ENCODE measurements at regions not wholly inside any gene's neighbourhood (a gene's known extent, or its start where the extent isn't known, plus 50 kb on each side); places are given as distances from the start of the nearest gene placed in this dataset.

- H3K4me2 ChIP-seq (ENCODE audit: insufficient read depth, low read length): no peak overlapping the region
- TF ChIP-seq CTCF (IDR thresholded peaks at IDR 0.05; ENCODE audit: extremely low read depth, low read depth, low read length): no peak
- H3K4me1 ChIP-seq (ENCODE audit: insufficient read depth, low read length): no peaks in the 10 kb centered on the region
- no peak for DNase-seq (ENCODE audit: insufficient read length, low spot score, missing footprints)
- no peaks in the 10 kb centered on the region for H3K9me3 ChIP-seq (ENCODE audit: low read depth, low read length)
- H4K20me1 ChIP-seq (ENCODE audit: insufficient read depth, low read length): no peaks in the 10 kb centered on the region
- H3K4me3 ChIP-seq (ENCODE audit: insufficient read depth, low read length): no peak overlapping the region
- peaks cover 9% of the 10 kb centered on the region for H3K36me3 ChIP-seq (ENCODE audit: insufficient read depth, low read length)
- no peak overlapping the region for H2AFZ ChIP-seq (ENCODE audit: low read length)
- no peak overlapping the region for H3K27ac ChIP-seq (ENCODE audit: low read depth, low read length)
- no peaks in the 10 kb centered on the region for H3K79me2 ChIP-seq (ENCODE audit: insufficient read depth, low read length)
- no peaks in the 10 kb centered on the region for H3K27me3 ChIP-seq (ENCODE audit: insufficient read depth, low read length)
These were observed 89.8 kb downstream of the KPNA2 start for GRCh38 chr17:68125111-68125870.

GRCh38 chr17:68127914-68128313 lies 92.4 kb downstream of the KPNA2 start:
- H3K4me3 ChIP-seq (ENCODE audit: insufficient read depth, low read length): no peak overlapping the region
- H3K4me2 ChIP-seq (ENCODE audit: insufficient read depth, low read length): no peak overlapping the region
- no peaks in the 10 kb centered on the region for H3K9me3 ChIP-seq (ENCODE audit: low read depth, low read length)
- H3K27me3 ChIP-seq (ENCODE audit: insufficient read depth, low read length): no peaks in the 10 kb centered on the region
- H4K20me1 ChIP-seq (ENCODE audit: insufficient read depth, low read length): no peaks in the 10 kb centered on the region
- peaks cover 9% of the 10 kb centered on the region for H3K36me3 ChIP-seq (ENCODE audit: insufficient read depth, low read length)
- H3K79me2 ChIP-seq (ENCODE audit: insufficient read depth, low read length): no peaks in the 10 kb centered on the region
- no peak for DNase-seq (ENCODE audit: insufficient read length, low spot score, missing footprints)
- TF ChIP-seq CTCF (IDR thresholded peaks at IDR 0.05; ENCODE audit: extremely low read depth, low read depth, low read length): no peak
- H2AFZ ChIP-seq (ENCODE audit: low read length): no peak overlapping the region
- H3K27ac ChIP-seq (ENCODE audit: low read depth, low read length): no peak overlapping the region
- no peaks in the 10 kb centered on the region for H3K4me1 ChIP-seq (ENCODE audit: insufficient read depth, low read length)

- no peak for TF ChIP-seq CTCF (IDR thresholded peaks at IDR 0.05; ENCODE audit: extremely low read depth, low read depth, low read length)
These were observed 95.9 kb downstream of the KPNA2 start for GRCh38 chr17:68131456-68131855.

GRCh38 chr17:68133346-68134045 lies 98.0 kb downstream of the KPNA2 start:
- no peak for DNase-seq (ENCODE audit: insufficient read length, low spot score, missing footprints)
- H3K27ac ChIP-seq (ENCODE audit: low read depth, low read length): no peak overlapping the region
- no peak overlapping the region for H3K4me3 ChIP-seq (ENCODE audit: insufficient read depth, low read length)
- H3K27me3 ChIP-seq (ENCODE audit: insufficient read depth, low read length): no peaks in the 10 kb centered on the region
- H3K4me1 ChIP-seq (ENCODE audit: insufficient read depth, low read length): no peaks in the 10 kb centered on the region
- no peaks in the 10 kb centered on the region for H3K36me3 ChIP-seq (ENCODE audit: insufficient read depth, low read length)
- no peaks in the 10 kb centered on the region for H3K9me3 ChIP-seq (ENCODE audit: low read depth, low read length)
- no peak overlapping the region for H2AFZ ChIP-seq (ENCODE audit: low read length)
- H3K79me2 ChIP-seq (ENCODE audit: insufficient read depth, low read length): no peaks in the 10 kb centered on the region
- H4K20me1 ChIP-seq (ENCODE audit: insufficient read depth, low read length): no peaks in the 10 kb centered on the region
- TF ChIP-seq CTCF (IDR thresholded peaks at IDR 0.05; ENCODE audit: extremely low read depth, low read depth, low read length): no peak
- no peak overlapping the region for H3K4me2 ChIP-seq (ENCODE audit: insufficient read depth, low read length)

More at GRCh38 chr17:68131456-68131855, 95.9 kb downstream of the KPNA2 start:
- no peaks in the 10 kb centered on the region for H3K79me2 ChIP-seq (ENCODE audit: insufficient read depth, low read length)
- no peak overlapping the region for H2AFZ ChIP-seq (ENCODE audit: low read length)
- no peak overlapping the region for H3K4me3 ChIP-seq (ENCODE audit: insufficient read depth, low read length)
- DNase-seq (ENCODE audit: insufficient read length, low spot score, missing footprints): no peak
- H3K9me3 ChIP-seq (ENCODE audit: low read depth, low read length): no peaks in the 10 kb centered on the region
- H3K27me3 ChIP-seq (ENCODE audit: insufficient read depth, low read length): no peaks in the 10 kb centered on the region
- no peaks in the 10 kb centered on the region for H3K4me1 ChIP-seq (ENCODE audit: insufficient read depth, low read length)
- no peak overlapping the region for H3K27ac ChIP-seq (ENCODE audit: low read depth, low read length)
- H3K36me3 ChIP-seq (ENCODE audit: insufficient read depth, low read length): peaks cover 5% of the 10 kb centered on the region
- H3K4me2 ChIP-seq (ENCODE audit: insufficient read depth, low read length): no peak overlapping the region
- H4K20me1 ChIP-seq (ENCODE audit: insufficient read depth, low read length): no peaks in the 10 kb centered on the region
